ENCODE measurements at regions not wholly inside any gene's neighbourhood (a gene's known extent, or its start where the extent isn't known, plus 50 kb on each side); places are given as distances from the start of the nearest gene placed in this dataset.

GRCh38 chr4:26105337-26105736 lies 191.3 kb downstream of the SMIM20 start:
- peaks cover 0 to 7% of the 10 kb centered on the region in 2 donors for H3K4me1 ChIP-seq (replicated peaks in 1 of 2)
- no peak for DNase-seq
- intact Hi-C loops (cut with DNase I): no loop called here
- no peak overlapping the region for H3K4me3 ChIP-seq
- H3K9me3 ChIP-seq (replicated peaks in 1 of 3): no peaks in the 10 kb centered on the region
- H3K36me3 ChIP-seq (replicated peaks in 1 of 2): no peaks in the 10 kb centered on the region
- WGBS, 4 donors: 66 to 75% (median 69%) methylated on average over 2 of the region's 2 CpGs
- H3K27ac ChIP-seq: no peak overlapping the region
- TF ChIP-seq CTCF (IDR thresholded peaks at IDR 0.05) (no peak), POLR2A (IDR thresholded peaks at IDR 0.05) (no peak)
- H3K27me3 ChIP-seq: no peaks in the 10 kb centered on the region

GRCh38 chr4:26105815-26106699 lies 192.0 kb downstream of the SMIM20 start:
- intact Hi-C loops (cut with DNase I): no loop called here
- 70 to 82% (median 77%) methylated on average over 7 of the region's 7 CpGs for WGBS, 4 donors
- Histone ChIP-seq H3K36me3 (replicated peaks in 1 of 2) (no peaks in the 10 kb centered on the region), H3K4me1 (replicated peaks in 1 of 2) (peaks cover 0 to 7% of the 10 kb centered on the region in 2 donors), H3K27me3 (no peaks in the 10 kb centered on the region), H3K9me3 (replicated peaks in 1 of 3) (no peaks in the 10 kb centered on the region), H3K27ac (peak overlapping the region in 1 of 5 donors; percentile 22), H3K4me3 (no peak overlapping the region)
- TF ChIP-seq POLR2A (IDR thresholded peaks at IDR 0.05): no peak
- TF ChIP-seq CTCF (IDR thresholded peaks at IDR 0.05): no peak
- no peak for DNase-seq

GRCh38 chr4:26106776-26107175 lies 192.8 kb downstream of the SMIM20 start:
- H3K4me3 ChIP-seq: no peak overlapping the region
- no peaks in the 10 kb centered on the region for H3K27me3 ChIP-seq
- intact Hi-C loops (cut with DNase I): no loop called here
- no peak for DNase-seq
- H3K27ac ChIP-seq: no peak overlapping the region
- peaks cover 0 to 7% of the 10 kb centered on the region in 2 donors for H3K4me1 ChIP-seq (replicated peaks in 1 of 2)
- H3K9me3 ChIP-seq (replicated peaks in 1 of 3): no peaks in the 10 kb centered on the region
- TF ChIP-seq CTCF (IDR thresholded peaks at IDR 0.05) (no peak), POLR2A (IDR thresholded peaks at IDR 0.05) (no peak)
- H3K36me3 ChIP-seq (replicated peaks in 1 of 2): no peaks in the 10 kb centered on the region

- WGBS, 4 donors: 39 to 61% (median 57%) methylated on average over 2 of the region's 2 CpGs
These were observed 194.0 kb downstream of the SMIM20 start for GRCh38 chr4:26108054-26108453.

More at GRCh38 chr4:26108054-26108453, 194.0 kb downstream of the SMIM20 start:
- H3K27ac ChIP-seq: no peak overlapping the region
- H3K27me3 ChIP-seq: no peaks in the 10 kb centered on the region
- TF ChIP-seq CTCF (IDR thresholded peaks at IDR 0.05) (no peak), POLR2A (IDR thresholded peaks at IDR 0.05) (no peak)
- no peaks in the 10 kb centered on the region for H3K9me3 ChIP-seq (replicated peaks in 1 of 3)
- DNase-seq: no peak
- H3K36me3 ChIP-seq (replicated peaks in 1 of 2): no peaks in the 10 kb centered on the region
- intact Hi-C loops (cut with DNase I): no loop called here
- H3K4me1 ChIP-seq (replicated peaks in 1 of 2): peaks cover 0 to 7% of the 10 kb centered on the region in 2 donors
- H3K4me3 ChIP-seq: no peak overlapping the region
